Islet precursor cell (in vitro differentiated cells): ENCODE measurements at regions not wholly inside any gene's neighbourhood (a gene's known extent, or its start where the extent isn't known, plus 50 kb on each side); places are given as distances from the start of the nearest gene placed in this dataset.
"Not testable (repeated sequence)": the region's sequence is repeated elsewhere in the genome, so short reads cannot be mapped to it uniquely, and the experiment has no call there.

Experiments used
- DNase-seq: peaks from one replicate; pipeline ENCODE4 v3.0.0-alpha.2; 2018

- not testable (repeated sequence) for DNase-seq
These were observed 2327.3 kb upstream of the TPTE start for GRCh38 chr21:8194042-8194441.

DNA sequence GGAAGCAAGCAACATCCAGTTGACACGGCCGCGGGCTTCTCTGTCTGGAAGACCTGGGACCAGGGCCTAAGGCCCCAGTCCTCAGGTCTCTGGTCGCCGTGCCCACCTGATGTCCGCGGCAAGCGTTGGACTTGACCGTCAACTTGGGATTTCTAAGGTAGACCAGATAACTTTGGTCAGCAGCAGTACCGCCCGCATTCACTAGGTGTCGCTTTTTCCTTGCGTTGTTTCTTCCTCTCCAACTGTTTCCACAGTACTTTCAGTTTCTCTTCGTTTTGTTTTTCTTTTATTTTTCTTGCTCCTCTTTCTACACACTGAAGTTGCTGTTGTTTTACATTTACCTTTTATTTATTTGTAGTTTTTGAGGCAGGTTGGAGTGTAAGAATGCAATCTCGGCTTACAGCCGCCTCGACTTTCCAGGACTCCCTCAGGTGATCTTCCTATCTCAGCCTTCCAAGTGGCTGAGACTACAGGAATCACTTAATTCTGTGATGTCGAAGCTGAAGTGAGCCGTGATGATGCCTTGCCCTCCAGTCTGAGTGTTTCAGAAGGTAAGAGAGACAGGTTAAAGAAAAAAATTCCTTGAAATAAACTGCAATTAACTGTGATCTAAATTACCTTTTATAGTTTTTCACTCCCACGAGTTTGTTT lies 2323.9 kb upstream of the TPTE start:
- not testable (repeated sequence) for DNase-seq

GRCh38 chr21:8205094-8205891 lies 2316.1 kb upstream of the TPTE start:
- DNase-seq, result not testable (repeated sequence)

- not testable (repeated sequence) for DNase-seq
These were observed 2315.5 kb upstream of the TPTE start for GRCh38 chr21:8205892-8206188.

DNA sequence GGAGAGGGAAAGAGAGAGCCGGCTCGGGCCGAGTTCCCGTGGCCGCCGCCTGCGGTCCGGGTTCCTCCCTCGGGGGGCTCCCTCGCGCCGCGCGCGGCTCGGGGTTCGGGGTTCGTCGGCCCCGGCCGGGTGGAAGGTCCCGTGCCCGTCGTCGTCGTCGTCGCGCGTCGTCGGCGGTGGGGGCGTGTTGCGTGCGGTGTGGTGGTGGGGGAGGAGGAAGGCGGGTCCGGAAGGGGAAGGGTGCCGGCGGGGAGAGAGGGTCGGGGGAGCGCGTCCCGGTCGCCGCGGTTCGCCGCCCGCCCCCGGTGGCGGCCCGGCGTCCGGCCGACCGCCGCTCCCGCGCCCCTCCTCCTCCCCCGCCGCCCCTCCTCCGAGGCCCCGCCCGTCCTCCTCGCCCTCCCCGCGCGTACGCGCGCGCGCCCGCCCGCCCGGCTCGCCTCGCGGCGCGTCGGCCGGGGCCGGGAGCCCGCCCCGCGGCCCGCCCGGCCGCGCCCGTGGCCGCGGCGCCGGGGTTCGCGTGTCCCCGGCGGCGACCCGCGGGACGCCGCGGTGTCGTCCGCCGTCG lies 2308.3 kb upstream of the TPTE start:
- not testable (repeated sequence) for DNase-seq

DNA sequence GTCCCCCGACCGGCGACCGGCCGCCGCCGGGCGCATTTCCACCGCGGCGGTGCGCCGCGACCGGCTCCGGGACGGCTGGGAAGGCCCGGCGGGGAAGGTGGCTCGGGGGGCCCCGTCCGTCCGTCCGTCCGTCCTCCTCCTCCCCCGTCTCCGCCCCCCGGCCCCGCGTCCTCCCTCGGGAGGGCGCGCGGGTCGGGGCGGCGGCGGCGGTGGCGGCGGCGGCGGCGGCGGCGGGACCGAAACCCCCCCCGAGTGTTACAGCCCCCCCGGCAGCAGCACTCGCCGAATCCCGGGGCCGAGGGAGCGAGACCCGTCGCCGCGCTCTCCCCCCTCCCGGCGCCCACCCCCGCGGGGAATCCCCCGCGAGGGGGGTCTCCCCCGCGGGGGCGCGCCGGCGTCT lies 2306.8 kb upstream of the TPTE start:
- DNase-seq, result not testable (repeated sequence)

DNA sequence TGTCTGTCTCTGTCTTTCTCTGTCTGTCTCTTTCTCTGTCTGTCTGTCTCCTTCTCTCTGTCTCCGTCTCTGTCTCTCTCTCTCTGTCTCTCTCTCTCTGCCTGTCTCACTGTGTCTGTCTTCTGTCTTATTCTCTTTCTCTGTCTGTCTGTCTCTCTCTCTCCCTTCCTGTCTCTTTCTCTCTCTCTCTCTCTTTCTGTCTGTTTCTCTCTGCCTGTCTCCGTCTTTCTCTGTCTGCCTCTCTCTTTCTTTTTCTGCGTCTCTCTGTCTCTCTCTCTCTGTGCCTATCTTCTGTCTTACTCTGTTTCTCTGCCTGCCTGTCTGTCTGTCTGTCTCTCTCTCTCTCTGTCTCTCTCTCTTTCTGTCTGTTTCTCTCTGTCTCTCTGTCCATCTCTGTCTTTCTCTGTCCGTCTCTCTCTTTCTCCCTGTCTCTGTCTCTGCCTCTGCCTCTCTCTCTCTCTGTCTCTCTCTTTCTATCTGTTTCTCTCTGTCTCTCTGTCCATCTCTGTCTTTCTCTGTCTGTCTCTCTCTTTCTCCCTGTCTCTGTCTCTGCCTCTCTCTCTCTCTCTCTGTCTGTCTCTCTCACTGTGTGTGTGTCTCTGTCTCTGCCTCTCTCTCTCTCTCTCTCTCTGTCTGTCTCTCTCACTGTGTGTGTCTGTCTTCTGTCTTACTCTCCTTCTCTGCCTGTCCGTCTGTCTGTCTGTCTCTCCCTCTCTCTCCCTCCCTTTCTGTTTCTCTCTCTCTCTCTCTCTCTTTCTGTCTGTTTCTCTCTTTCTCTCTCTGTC lies 2291.8 kb upstream of the TPTE start:
- DNase-seq, result not testable (repeated sequence)

DNA sequence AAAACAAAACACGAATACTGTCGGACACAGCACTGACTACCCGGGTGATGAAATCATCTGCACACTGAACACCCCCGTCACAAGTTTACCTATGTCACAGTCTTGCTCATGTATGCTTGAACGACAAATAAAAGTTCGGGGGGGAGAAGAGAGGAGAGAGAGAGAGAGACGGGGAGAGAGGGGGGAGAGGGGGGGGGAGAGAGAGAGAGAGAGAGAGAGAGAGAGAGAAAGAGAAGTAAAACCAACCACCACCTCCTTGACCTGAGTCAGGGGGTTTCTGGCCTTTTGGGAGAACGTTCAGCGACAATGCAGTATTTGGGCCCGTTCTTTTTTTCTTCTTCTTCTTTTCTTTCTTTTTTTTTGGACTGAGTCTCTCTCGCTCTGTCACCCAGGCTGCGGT lies 2290.1 kb upstream of the TPTE start:
- not testable (repeated sequence) for DNase-seq

DNA sequence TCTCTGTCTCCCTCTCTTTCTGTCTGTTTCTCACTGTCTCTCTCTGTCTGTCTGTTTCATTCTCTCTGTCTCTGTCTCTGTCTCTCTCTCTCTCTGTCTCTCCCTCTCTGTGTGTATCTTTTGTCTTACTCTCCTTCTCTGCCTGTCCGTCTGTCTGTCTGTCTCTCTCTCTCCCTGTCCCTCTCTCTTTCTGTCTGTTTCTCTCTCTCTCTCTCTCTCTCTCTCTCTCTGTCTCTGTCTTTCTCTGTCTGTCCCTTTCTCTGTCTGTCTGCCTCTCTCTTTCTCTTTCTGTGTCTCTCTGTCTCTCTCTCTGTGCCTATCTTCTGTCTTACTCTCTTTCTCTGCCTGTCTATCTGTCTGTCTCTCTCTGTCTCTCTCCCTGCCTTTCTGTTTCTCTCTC lies 2288.4 kb upstream of the TPTE start:
- DNase-seq, result not testable (repeated sequence)

- not testable (repeated sequence) for DNase-seq
These were observed 2287.3 kb upstream of the TPTE start for GRCh38 chr21:8234059-8234458.

DNA sequence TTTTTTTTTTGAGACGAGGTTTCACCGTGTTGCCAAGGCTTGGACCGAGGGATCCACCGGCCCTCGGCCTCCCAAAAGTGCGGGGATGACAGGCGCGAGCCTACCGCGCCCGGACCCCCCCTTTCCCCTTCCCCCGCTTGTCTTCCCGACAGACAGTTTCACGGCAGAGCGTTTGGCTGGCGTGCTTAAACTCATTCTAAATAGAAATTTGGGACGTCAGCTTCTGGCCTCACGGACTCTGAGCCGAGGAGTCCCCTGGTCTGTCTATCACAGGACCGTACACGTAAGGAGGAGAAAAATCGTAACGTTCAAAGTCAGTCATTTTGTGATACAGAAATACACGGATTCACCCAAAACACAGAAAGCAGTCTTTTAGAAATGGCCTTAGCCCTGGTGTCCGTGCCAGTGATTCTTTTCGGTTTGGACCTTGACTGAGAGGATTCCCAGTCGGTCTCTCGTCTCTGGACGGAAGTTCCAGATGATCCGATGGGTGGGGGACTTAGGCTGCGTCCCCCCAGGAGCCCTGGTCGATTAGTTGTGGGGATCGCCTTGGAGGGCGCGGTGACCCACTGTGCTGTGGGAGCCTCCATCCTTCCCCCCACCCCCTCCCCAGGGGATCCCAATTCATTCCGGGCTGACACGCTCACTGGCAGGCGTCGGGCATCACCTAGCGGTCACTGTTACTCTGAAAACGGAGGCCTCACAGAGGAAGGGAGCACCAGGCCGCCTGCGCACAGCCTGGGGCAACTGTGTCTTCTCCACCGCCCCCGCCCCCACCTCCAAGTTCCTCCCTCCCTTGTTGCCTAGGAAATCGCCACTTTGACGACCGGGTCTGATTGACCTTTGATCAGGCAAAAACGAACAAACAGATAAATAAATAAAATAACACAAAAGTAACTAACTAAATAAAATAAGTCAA lies 2276.4 kb upstream of the TPTE start:
- DNase-seq, result not testable (repeated sequence)

GRCh38 chr21:8245642-8246402 lies 2275.6 kb upstream of the TPTE start:
- DNase-seq, result not testable (repeated sequence)

GRCh38 chr21:8251701-8252100 lies 2269.7 kb upstream of the TPTE start:
- DNase-seq, result not testable (repeated sequence)

GRCh38 chr21:8255094-8255493 lies 2266.3 kb upstream of the TPTE start:
- DNase-seq, result not testable (repeated sequence)

- peak; percentile 45 for DNase-seq
These were observed 2264.1 kb upstream of the TPTE start for GRCh38 chr21:8257083-8257799.

GRCh38 chr21:8260065-8260627 lies 2261.2 kb upstream of the TPTE start:
- DNase-seq, result not testable (repeated sequence)
